ENCODE measurements at regions not wholly inside any gene's neighbourhood (a gene's known extent, or its start where the extent isn't known, plus 50 kb on each side); places are given as distances from the start of the nearest gene placed in this dataset.

- CTCF ChIA-PET, result no interaction called here
- H3K56ac ChIP-seq (ENCODE audit: extremely low read depth, insufficient read depth, low read length), result no peak overlapping the region
- no peaks in the 10 kb centered on the region for H3K9me1 ChIP-seq (ENCODE audit: insufficient read depth, low read length)
- H3K4me1 ChIP-seq (ENCODE audit: control insufficient read depth, insufficient read depth, low read length), result no peaks in the 10 kb centered on the region
- intact Hi-C loops (cut with micrococcal nuclease) (no loop called here), dilution Hi-C loops (cut with HindIII; ENCODE audit: low sequenced_read_pairs, unreplicated experiment) (no loop called here), in situ Hi-C loops (cut with MboI; ENCODE audit: low sequenced_read_pairs) (no loop called here)
- H2AK9ac ChIP-seq (replicated peaks; ENCODE audit: low read depth, low read length, poor library complexity), result no peak overlapping the region
- H3K79me1 ChIP-seq (ENCODE audit: low read depth in 1 of 2, low read length in 2 of 2), result no peaks in the 10 kb centered on the region
- no peak overlapping the region for H3K27ac ChIP-seq (ENCODE audit: insufficient read depth, low read length)
- H3K27me3 ChIP-seq (ENCODE audit: control insufficient read depth, insufficient read depth, low read length), result no peaks in the 10 kb centered on the region
- no peak overlapping the region for H3K14ac ChIP-seq (replicated peaks; ENCODE audit: low read depth, low read length)
- no peak overlapping the region for H4K8ac ChIP-seq (ENCODE audit: low read depth in 2 of 2, low read length in 2 of 2)
- TF ChIP-seq CEBPB (IDR thresholded peaks at IDR 0.05; ENCODE audit: low read depth, low read length) (no peak), MAZ (IDR thresholded peaks at IDR 0.05; ENCODE audit: borderline replicate concordance, low read depth, low read length) (no peak), ELK1 (IDR thresholded peaks at IDR 0.05; ENCODE audit: borderline replicate concordance, low read depth, low read length) (no peak), SMC3 (IDR thresholded peaks at IDR 0.05; ENCODE audit: low read depth, low read length) (no peak), NFE2L2 (IDR thresholded peaks at IDR 0.05; ENCODE audit: low read depth, low read length) (no peak), USF2 (IDR thresholded peaks at IDR 0.05; ENCODE audit: low read depth, low read length) (no peak), CHD1 (IDR thresholded peaks at IDR 0.05; ENCODE audit: low read depth, low read length) (no peak), RAD21 (IDR thresholded peaks at IDR 0.05; ENCODE audit: low read length) (no peak), FOS (IDR thresholded peaks at IDR 0.05; ENCODE audit: low read depth, low read length) (no peak), RCOR1 (IDR thresholded peaks at IDR 0.05; ENCODE audit: insufficient replicate concordance, low read length) (no peak), MAFK (IDR thresholded peaks at IDR 0.05; ENCODE audit: low read depth, low read length) (no peak), BHLHE40 (IDR thresholded peaks at IDR 0.05; ENCODE audit: low read depth, low read length) (no peak), RFX5 (IDR thresholded peaks at IDR 0.05; ENCODE audit: low read depth, low read length) (no peak), MXI1 (IDR thresholded peaks at IDR 0.05; ENCODE audit: borderline replicate concordance, low read depth, low read length) (no peak), CTCF (conservative IDR thresholded peaks at IDR 0.05; ENCODE audit: low read depth, low read length) (no peak), POLR2A (IDR thresholded peaks at IDR 0.05; ENCODE audit: low read depth, low read length) (no peak)
- POLR2A ChIA-PET (ENCODE audit: unreplicated experiment), result no interaction called here
- H2BK15ac ChIP-seq (ENCODE audit: low read depth, low read length), result no peak overlapping the region
- H3K4me3 ChIP-seq (ENCODE audit: insufficient read depth, low read depth, low read length), result no peak overlapping the region
- H2AFZ ChIP-seq (replicated peaks; ENCODE audit: low read length, poor library complexity), result no peak overlapping the region
- no TSS peak for BruUV-seq (replicated peaks)
- H3K36me3 ChIP-seq (ENCODE audit: control insufficient read depth, insufficient read depth, low read length), result no peaks in the 10 kb centered on the region
- no peak overlapping the region for H2BK20ac ChIP-seq (ENCODE audit: low read depth, low read length)
- H4K91ac ChIP-seq (ENCODE audit: insufficient read depth, low read depth, low read length), result no peak overlapping the region
- H2BK120ac ChIP-seq (ENCODE audit: low read depth, low read length), result no peak overlapping the region
- DNase-seq (no peak), ATAC-seq (ENCODE audit: low read depth) (no peak)
- H3K4me2 ChIP-seq (ENCODE audit: low read depth, low read length), result no peak overlapping the region
- no peak overlapping the region for H3K23ac ChIP-seq (ENCODE audit: low read depth, low read length)
- H3K18ac ChIP-seq (ENCODE audit: low read depth, low read length), result no peak overlapping the region
- H3K9ac ChIP-seq (ENCODE audit: low read depth, low read length), result no peak overlapping the region
- no peaks in the 10 kb centered on the region for H4K20me1 ChIP-seq (ENCODE audit: insufficient read depth, low read length)
- no peak overlapping the region for H2BK5ac ChIP-seq (ENCODE audit: low read depth, low read length, poor library complexity, severe bottlenecking)
- no peak overlapping the region for H3K4ac ChIP-seq (ENCODE audit: low read depth, low read length)
- H4K5ac ChIP-seq (ENCODE audit: low read depth, low read length), result no peak overlapping the region
- no CpG with 5 or more reads among the region's 2 CpGs for WGBS, 2 experiments (ENCODE audit: extremely low coverage in 2 of 2, insufficient read length in 1 of 2)
- no peaks in the 10 kb centered on the region for H3K9me3 ChIP-seq (ENCODE audit: control insufficient read depth, insufficient read depth, low read length)
- no peak overlapping the region for H2AK5ac ChIP-seq (ENCODE audit: low read depth, low read length)
These were observed 353.3 kb downstream of the MAN2A1 start for GRCh38 chr5:110043025-110043424.

Data from IMR-90 (cell line).